CD14-positive monocyte (primary cell): ENCODE measurements at regions not wholly inside any gene's neighbourhood (a gene's known extent, or its start where the extent isn't known, plus 50 kb on each side); places are given as distances from the start of the nearest gene placed in this dataset.

Experiments
- DNase-seq, 3 donors: peaks; one replicate each; pipeline ENCODE4 v3.0.0-alpha.2; 2011 to 2022
- H2AFZ ChIP-seq: 2 replicates; pipeline ENCODE4 v1.6.0; 2012; ENCODE audit warnings: mild to moderate bottlenecking, low read depth, low read length, inconsistent platforms; ENCODE audit not compliant: insufficient read depth, poor library complexity, severe bottlenecking
- H3K27ac ChIP-seq, 2 donors: 1 replicate in 1 of 2; 2 replicates in 1 of 2; pipeline ENCODE4 v1.5.1; 2012 to 2013; ENCODE audit warnings: low read length in 2 of 2, control low read depth in 1 of 2, inconsistent platforms in 1 of 2, low read depth in 1 of 2, mild to moderate bottlenecking in 1 of 2
- H3K27me3 ChIP-seq, 2 donors: one replicate each; pipeline versions ENCODE4 v1.6.0 to v1.6.1; 2011 to 2013; ENCODE audit warnings: low read length in 2 of 2; ENCODE audit not compliant: control insufficient read depth in 2 of 2, insufficient read depth in 2 of 2
- H3K36me3 ChIP-seq, 2 donors: replicated peaks in 1 of 2; 1 replicate in 1 of 2; 2 replicates in 1 of 2; pipeline versions ENCODE4 v1.5.1 to v1.6.1; 2012 to 2013; ENCODE audit warnings: low read length in 2 of 2, control low read depth in 1 of 2, inconsistent platforms in 1 of 2, mild to moderate bottlenecking in 1 of 2; ENCODE audit not compliant: insufficient read depth in 2 of 2, control insufficient read depth in 1 of 2
- H3K4me1 ChIP-seq, 2 donors: 1 replicate in 1 of 2; 2 replicates in 1 of 2; pipeline versions ENCODE4 v1.5.1 to v1.6.1; 2012 to 2013; ENCODE audit warnings: low read length in 2 of 2, control low read depth in 1 of 2, inconsistent platforms in 1 of 2, mild to moderate bottlenecking in 1 of 2, moderate library complexity in 1 of 2; ENCODE audit not compliant: insufficient read depth in 2 of 2, control insufficient read depth in 1 of 2
- H3K4me2 ChIP-seq: replicated peaks from 2 replicates; pipeline ENCODE3; 2012; ENCODE audit warnings: low read length, moderate library complexity, mild to moderate bottlenecking; ENCODE audit not compliant: poor library complexity, severe bottlenecking; ENCODE audit errors: extremely low read depth
- H3K4me3 ChIP-seq, 3 experiments: fragments of 200-600 bp in 1 of 3; sonication (generic) in 1 of 3; replicated peaks in 1 of 3; 1 replicate in 2 of 3; 2 replicates in 1 of 3; pipeline ENCODE4 v1.5.1; 2011 to 2013; ENCODE audit warnings: low read length in 3 of 3, mild to moderate bottlenecking in 3 of 3, control low read depth in 2 of 3, low read depth in 2 of 3, inconsistent platforms in 1 of 3, moderate library complexity in 1 of 3
- H3K79me2 ChIP-seq: 2 replicates; pipeline ENCODE4 v1.6.0; 2012; ENCODE audit warnings: mild to moderate bottlenecking, control low read depth, inconsistent platforms, low read length, moderate library complexity; ENCODE audit not compliant: insufficient read depth
- H3K9ac ChIP-seq: 2 replicates; pipeline ENCODE4 v1.6.0; 2017; ENCODE audit warnings: low read length, mild to moderate bottlenecking; ENCODE audit not compliant: insufficient read depth, poor library complexity, severe bottlenecking
- H3K9me3 ChIP-seq, 2 donors: replicated peaks in 1 of 2; 1 replicate in 1 of 2; 2 replicates in 1 of 2; pipeline versions ENCODE4 v1.5.1 to v1.6.1; 2012 to 2013; ENCODE audit warnings: low read length in 2 of 2, control low read depth in 1 of 2; ENCODE audit not compliant: control insufficient read depth in 1 of 2, insufficient read depth in 1 of 2
- H4K20me1 ChIP-seq: 2 replicates; pipeline ENCODE4 v1.6.0; 2012; ENCODE audit warnings: mild to moderate bottlenecking, low read length, control low read depth, moderate library complexity; ENCODE audit not compliant: insufficient read depth
- H3K27ac Mint-ChIP-seq, 7 donors: one replicate each; pipeline ENCODE4 v1.8.0; 2020; ENCODE audit warnings: mild to moderate bottlenecking in 7 of 7, mixed read lengths in 7 of 7, moderate library complexity in 6 of 7, inconsistent platforms in 2 of 7
- H3K27me3 Mint-ChIP-seq, 3 donors: one replicate each; pipeline ENCODE4 v1.8.0; 2021 to 2022; ENCODE audit warnings: low read depth in 3 of 3, mild to moderate bottlenecking in 3 of 3, mixed read lengths in 3 of 3, moderate library complexity in 3 of 3, inconsistent platforms in 1 of 3
- H3K36me3 Mint-ChIP-seq, 2 donors: one replicate each; pipeline ENCODE4 v1.8.0; 2020; ENCODE audit warnings: mixed read lengths in 2 of 2, inconsistent platforms in 1 of 2, mild to moderate bottlenecking in 1 of 2
- H3K4me1 Mint-ChIP-seq: one replicate; pipeline ENCODE4 v1.8.0; 2020; ENCODE audit warnings: mild to moderate bottlenecking, mixed read lengths
- H3K4me3 Mint-ChIP-seq, 2 donors: one replicate each; pipeline ENCODE4 v1.8.0; 2020; ENCODE audit warnings: mild to moderate bottlenecking in 2 of 2, mixed read lengths in 2 of 2, moderate library complexity in 1 of 2
- H3K9me3 Mint-ChIP-seq, 7 donors: one replicate each; pipeline ENCODE4 v1.8.0; 2020 to 2022; ENCODE audit warnings: mixed read lengths in 7 of 7, mild to moderate bottlenecking in 6 of 7, moderate library complexity in 6 of 7, inconsistent platforms in 2 of 7
- WGBS: methylation state at CpG from one replicate; pipeline ENCODE4 v1.1.5; 2013; ENCODE audit warnings: missing lambda C conversion rate; ENCODE audit not compliant: insufficient coverage; 5-methylcytosine and 5-hydroxymethylcytosine counted together
- intact Hi-C, 2 donors: fragments of 100-400 bp; cut with micrococcal nuclease; formaldehyde crosslinking; loops; one replicate each; pipeline versions ENCODE4 v1.15.0 to v1.15.1; 2023
- TF ChIP-seq, protein P1 (sequence below): fragments of 200-600 bp; IDR thresholded peaks from one replicate; pipeline ENCODE4 v1.8.0; 2022; ENCODE audit warnings: antibody characterized with exemption, mild to moderate bottlenecking

DNA sequence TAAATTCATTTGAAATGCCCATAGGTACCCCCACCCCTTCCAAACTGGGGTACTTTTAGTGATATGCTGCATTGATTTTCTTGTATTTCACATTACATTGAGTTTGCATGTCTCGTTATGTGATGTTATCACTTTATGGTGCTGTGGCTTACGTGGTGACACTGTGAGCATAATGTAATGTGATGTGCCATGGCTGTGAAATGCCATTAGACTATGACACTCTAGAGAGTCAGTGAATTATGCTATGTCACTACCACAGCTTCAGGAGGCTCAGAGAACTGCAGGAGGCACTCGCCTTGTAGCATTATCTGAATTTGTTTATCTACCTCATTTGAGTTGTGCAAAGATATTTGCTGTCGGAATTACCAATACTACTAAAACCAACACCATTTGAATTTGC is 590.1 kb upstream of the SLC10A2 start:
- TF ChIP-seq, protein P1, sequence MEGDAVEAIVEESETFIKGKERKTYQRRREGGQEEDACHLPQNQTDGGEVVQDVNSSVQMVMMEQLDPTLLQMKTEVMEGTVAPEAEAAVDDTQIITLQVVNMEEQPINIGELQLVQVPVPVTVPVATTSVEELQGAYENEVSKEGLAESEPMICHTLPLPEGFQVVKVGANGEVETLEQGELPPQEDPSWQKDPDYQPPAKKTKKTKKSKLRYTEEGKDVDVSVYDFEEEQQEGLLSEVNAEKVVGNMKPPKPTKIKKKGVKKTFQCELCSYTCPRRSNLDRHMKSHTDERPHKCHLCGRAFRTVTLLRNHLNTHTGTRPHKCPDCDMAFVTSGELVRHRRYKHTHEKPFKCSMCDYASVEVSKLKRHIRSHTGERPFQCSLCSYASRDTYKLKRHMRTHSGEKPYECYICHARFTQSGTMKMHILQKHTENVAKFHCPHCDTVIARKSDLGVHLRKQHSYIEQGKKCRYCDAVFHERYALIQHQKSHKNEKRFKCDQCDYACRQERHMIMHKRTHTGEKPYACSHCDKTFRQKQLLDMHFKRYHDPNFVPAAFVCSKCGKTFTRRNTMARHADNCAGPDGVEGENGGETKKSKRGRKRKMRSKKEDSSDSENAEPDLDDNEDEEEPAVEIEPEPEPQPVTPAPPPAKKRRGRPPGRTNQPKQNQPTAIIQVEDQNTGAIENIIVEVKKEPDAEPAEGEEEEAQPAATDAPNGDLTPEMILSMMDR = no peak
- Mint-ChIP-seq H3K4me1 (no peaks in the 10 kb centered on the region), H3K36me3 (no peaks in the 10 kb centered on the region), H3K27ac (no peak overlapping the region), H3K27me3 (no peaks in the 10 kb centered on the region), H3K4me3 (no peak overlapping the region), H3K9me3 (peaks cover 0 to 3% (median 0%) of the 10 kb centered on the region in 7 donors)
- no CpG with 5 or more reads among the region's 4 CpGs for WGBS
- Histone ChIP-seq H3K9me3 (no peaks in the 10 kb centered on the region), H2AFZ (no peak overlapping the region), H3K27ac (no peak overlapping the region), H3K36me3 (no peaks in the 10 kb centered on the region), H4K20me1 (no peaks in the 10 kb centered on the region), H3K4me3 (no peak overlapping the region), H3K4me1 (no peaks in the 10 kb centered on the region), H3K79me2 (no peaks in the 10 kb centered on the region), H3K9ac (no peak overlapping the region), H3K4me2 (no peak overlapping the region), H3K27me3 (no peaks in the 10 kb centered on the region)
- intact Hi-C loops = no loop called here
- no peak for DNase-seq

DNA sequence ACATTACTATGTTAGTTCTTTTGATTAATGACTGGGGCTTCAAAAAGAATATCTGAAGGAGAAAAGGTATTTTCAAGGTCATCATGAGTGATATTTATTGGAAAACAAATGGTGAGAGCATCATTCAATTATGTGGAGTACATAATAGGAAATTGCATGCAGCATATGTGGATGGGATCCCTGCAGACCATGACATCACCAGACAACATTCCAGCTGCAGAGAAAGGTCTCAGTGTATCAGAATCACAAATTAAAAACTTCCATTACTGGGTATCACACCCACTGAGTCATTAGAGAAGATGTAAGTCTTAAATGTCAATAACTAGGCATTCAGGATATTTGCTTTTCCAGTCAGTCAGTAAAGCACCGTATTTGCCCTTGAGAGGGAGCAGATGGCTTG is 574.4 kb upstream of the SLC10A2 start:
- no peaks in the 10 kb centered on the region for H3K36me3 ChIP-seq
- H3K9ac ChIP-seq = no peak overlapping the region
- DNase-seq = no peak
- TF ChIP-seq, protein P1 = no peak
- no peak overlapping the region for H2AFZ ChIP-seq
- Mint-ChIP-seq H3K4me1 (no peaks in the 10 kb centered on the region), H3K4me3 (no peak overlapping the region), H3K36me3 (no peaks in the 10 kb centered on the region), H3K27ac (no peak overlapping the region), H3K27me3 (no peaks in the 10 kb centered on the region), H3K9me3 (peaks cover 0 to 9% (median 0%) of the 10 kb centered on the region in 7 donors)
- H4K20me1 ChIP-seq = no peaks in the 10 kb centered on the region
- WGBS = 100% methylated on average over 1 of the region's 1 CpG
- no peak overlapping the region for H3K4me3 ChIP-seq
- H3K9me3 ChIP-seq = peaks cover 0 to under 1% of the 10 kb centered on the region in 2 donors
- H3K27ac ChIP-seq = no peak overlapping the region
- no peak overlapping the region for H3K4me2 ChIP-seq
- H3K4me1 ChIP-seq = no peaks in the 10 kb centered on the region
- no peaks in the 10 kb centered on the region for H3K27me3 ChIP-seq
- intact Hi-C loops = no loop called here
- H3K79me2 ChIP-seq = no peaks in the 10 kb centered on the region
